ENCODE measurements at regions not wholly inside any gene's neighbourhood (a gene's known extent, or its start where the extent isn't known, plus 50 kb on each side); places are given as distances from the start of the nearest gene placed in this dataset.

DNA sequence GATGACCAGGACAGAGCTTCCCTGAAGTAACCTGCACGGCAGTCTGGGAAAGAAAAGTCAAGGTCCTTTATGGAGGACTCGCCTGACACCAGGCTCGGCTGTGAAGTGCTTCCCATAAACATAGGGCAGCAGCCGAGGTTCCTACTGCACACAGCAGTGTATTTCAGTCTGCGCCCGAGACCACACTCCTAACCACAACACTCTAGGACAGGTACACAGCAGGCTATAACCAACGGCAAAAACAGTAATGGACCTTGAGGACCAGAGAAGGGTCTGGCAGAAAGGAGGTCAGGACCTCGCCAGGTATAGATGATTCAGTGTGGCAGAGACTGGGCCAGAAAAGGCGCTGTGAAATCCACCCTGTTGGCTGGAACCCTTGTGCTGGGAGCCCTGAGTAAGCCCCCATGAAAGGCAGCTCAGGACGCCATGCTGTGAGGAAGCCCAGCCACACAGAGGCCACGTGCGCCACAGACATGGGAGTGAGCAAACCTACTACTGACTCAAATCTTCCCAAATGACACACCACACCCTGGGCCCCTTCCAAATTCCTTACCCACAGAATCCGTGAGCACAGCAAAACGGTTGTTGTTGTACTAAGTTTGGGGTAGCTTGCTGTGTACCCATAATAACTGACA, 129.6 kb upstream of the CST7 start:
- no peak for ATAC-seq

DNA sequence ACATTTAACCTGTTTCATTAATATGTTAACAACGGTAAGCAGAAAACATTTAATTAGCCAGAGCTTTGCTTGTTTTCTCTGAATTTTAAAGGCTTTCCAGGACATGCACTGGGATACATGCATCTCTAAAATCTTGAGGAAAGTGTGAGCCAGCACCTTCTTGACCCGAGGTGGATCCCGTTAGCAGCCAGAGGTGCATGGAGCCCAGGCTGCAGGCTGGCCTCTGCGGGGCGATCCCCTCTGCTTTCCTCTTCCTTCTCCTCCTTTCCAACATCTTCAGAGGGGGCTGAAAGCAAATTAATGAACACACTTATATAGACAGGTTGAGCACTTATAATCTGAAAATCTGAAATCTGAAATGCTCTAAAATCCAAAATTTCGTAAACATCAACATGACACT, 128.7 kb upstream of the CST7 start:
- ATAC-seq: no peak

DNA sequence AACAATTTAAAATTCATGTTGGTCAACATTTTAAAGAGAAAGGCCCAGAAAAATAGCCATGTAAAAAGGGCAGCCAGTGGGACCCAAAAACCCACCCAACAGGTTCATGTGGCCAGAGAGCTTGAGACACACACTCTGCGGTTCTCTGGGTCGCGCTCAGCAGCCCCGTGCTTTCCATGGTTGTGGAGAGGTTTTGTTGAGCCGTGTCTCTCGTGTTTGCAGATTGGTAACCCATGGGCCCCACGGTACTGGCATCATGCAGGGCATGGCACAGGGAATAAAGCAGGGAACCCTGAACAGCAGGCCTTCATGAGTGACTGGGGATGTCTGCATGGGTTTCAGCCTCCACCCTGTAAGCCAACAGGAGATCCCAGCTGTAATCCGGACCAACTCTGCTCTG, 127.7 kb upstream of the CST7 start:
- no peak for ATAC-seq

GRCh38 chr20:24823176-24823784, 125.8 kb upstream of the CST7 start:
- ATAC-seq: no peak

GRCh38 chr20:24823989-24824693, 124.9 kb upstream of the CST7 start:
- no peak for ATAC-seq

- ATAC-seq: no peak
Observed at GRCh38 chr20:24825591-24825990, 123.5 kb upstream of the CST7 start.

DNA sequence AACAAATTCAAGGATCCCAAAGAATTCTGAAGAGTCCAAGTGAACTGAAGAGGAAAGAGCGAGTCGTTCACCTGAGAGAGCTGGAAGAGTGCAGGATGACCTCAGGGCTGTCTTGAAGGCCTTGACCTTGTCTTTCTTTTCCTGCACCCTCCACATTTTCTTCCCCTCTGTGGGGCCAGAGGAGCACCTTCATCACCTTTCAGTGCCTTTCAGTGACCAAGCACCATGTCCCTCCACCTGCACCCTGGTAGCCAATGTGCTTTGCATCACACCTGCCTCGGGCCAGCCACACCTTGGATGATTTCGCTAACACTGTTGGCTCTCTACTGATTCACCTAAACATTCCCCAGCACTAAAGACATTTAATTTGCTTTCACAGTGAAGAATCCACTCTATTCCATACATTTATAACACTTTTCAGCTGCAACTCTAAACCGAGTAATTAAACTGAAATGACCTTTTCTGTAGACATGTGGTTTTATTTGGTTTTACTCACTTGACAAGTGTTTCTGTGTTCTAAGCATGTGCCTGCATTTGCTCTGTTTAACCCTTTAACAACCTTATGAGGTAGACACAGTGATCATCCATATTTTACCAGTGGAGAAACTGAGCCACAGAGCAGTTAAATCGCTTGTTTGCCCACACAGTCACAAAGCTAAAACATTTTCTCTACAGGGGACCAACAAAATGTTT, 121.3 kb upstream of the CST7 start:
- no peak for ATAC-seq

- ATAC-seq: no peak
Observed at GRCh38 chr20:24828992-24829648, 119.9 kb upstream of the CST7 start.

DNA sequence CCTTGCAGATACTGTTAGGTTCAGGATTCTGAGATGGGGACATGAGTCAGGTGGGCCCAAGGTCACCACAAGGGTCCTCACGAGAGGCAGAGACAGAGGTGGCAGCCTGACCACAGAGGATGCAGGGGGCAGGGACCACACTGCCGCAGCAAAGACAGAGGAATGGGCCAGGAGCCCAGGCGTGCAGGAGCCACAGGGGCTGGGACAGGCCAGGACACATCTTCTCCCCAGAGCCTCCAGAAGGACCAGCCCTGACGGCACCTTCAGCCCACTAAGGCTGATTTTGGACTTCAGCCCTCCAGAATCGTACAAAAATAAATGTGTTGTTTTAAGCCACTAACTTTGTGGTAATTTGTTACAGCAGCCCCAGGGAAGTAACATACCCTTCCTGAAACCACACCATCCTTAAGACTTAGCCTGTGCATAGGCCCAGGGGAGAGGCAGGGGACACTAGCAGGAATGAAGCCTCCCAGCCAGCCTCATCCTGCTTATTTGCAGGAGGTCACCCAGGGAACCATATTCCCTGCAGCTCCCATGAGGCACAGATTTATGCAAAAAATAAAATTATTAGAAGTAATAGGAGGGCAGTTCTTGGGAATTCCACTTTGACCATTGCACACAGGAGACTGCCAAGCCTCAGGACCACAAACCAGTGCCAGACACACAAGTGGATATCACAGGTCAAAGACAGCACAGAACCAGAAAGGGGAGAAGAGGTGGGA, 119.3 kb upstream of the CST7 start:
- ATAC-seq: no peak

GRCh38 chr20:24830649-24831048, 118.4 kb upstream of the CST7 start:
- ATAC-seq: no peak

DNA sequence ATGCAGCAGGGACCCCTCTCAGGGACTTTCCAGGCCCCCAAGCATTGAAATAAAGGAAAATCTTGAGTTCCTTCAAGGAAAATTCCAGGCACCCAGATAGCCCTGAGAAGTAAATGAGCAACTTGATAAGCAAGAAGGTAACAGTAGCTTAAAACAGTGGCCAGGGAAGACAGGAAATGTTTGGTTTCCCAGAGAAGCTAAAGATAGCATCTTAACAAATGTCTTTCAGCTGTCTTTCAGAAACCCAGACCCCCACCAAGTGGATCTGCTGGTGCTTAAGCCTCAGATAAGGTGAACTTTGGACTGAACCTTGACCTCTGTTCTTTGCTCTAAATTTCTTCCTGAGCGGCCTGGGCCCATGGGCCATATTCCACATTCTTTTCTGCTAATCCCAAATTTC, 117.8 kb upstream of the CST7 start:
- no peak for ATAC-seq

DNA sequence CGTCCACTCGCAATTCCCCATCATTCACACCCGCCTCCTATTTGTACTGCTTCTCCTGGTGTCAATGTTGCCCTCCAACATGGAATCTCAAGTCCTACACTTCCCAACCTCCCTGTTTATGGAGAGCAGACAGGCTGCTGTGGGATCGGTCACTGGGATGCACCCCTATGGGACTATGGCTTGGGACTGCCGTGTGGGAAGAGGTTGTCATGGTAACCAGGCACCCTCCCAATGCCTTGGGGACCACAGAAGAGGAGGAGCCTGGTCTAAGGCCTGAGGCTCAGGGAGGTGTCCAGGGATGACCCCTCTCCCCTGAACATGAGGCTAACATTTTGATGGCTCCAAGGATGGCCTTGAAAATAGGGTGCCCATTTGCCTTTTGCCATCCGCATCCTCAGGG, 116.6 kb upstream of the CST7 start:
- no peak for ATAC-seq

DNA sequence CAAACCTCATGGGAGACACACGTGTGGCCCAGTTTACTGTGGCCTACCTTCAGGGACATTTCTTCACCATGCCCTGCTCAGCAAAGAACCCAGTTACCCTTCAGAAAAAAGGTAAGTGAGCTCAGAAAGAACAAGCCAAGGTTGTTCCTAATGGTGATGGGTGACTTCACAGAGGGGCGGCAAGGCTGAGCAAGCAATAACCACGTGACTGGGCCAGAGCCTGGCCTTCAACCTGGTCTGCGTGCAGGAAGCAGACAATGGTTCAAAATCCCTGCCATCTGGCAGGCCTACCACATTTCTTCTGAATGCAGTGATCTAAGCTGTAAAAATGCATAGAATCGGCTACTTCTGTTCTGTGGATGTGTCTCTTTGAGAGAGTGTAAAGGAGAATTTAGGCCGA, 115.5 kb upstream of the CST7 start:
- no peak for ATAC-seq

DNA sequence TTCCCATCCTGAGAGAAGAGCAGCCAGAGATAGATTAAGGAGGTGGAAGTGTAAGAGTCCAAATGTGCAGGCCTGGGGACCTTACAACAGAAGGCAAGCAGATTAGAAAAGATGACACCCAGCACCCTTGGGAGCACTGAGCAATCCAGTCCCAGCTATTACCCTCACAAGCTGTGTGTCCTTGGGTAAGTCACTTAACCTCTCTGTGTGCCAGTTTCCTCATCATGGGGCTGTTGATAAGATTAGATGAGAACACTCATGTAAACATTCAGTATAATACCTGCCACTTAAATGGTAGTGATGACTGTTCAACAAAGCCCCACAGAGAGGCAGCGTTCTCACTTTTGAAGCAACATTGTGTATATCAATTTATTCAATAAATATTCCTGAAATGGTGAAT, 114.8 kb upstream of the CST7 start:
- no peak for ATAC-seq

- no peak for ATAC-seq
Observed at GRCh38 chr20:24835195-24835594, 113.9 kb upstream of the CST7 start.

DNA sequence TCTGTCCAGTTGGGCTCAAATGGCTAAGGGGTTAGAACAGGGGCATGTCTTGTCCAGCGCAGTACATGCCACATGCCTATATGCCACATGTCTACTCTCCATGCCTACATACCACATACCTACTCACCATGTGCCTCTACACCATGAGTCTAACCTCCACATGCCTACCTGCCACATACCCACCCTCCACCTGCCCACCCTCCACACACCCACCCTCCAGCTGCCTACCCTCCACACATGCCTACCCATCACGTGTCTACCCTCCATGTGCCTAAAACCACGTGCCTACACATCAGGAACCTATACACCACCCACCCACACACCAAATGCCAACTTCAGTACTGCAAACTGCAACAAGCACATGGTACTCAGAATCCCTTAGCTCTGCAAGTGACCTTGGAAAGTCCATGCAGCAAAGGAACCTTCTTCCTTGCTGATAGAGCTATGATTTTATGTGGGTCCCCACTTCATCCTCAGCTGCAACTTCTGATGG, 113.0 kb upstream of the CST7 start:
- no peak for ATAC-seq

- ATAC-seq: no peak
Observed at GRCh38 chr20:24836661-24837299, 112.3 kb upstream of the CST7 start.

- ATAC-seq: no peak
Observed at GRCh38 chr20:24837781-24838450, 111.2 kb upstream of the CST7 start.

GRCh38 chr20:24838546-24839535, 110.2 kb upstream of the CST7 start:
- no peak for ATAC-seq
